ENCODE measurements at regions not wholly inside any gene's neighbourhood (a gene's known extent, or its start where the extent isn't known, plus 50 kb on each side); places are given as distances from the start of the nearest gene placed in this dataset.

DNA sequence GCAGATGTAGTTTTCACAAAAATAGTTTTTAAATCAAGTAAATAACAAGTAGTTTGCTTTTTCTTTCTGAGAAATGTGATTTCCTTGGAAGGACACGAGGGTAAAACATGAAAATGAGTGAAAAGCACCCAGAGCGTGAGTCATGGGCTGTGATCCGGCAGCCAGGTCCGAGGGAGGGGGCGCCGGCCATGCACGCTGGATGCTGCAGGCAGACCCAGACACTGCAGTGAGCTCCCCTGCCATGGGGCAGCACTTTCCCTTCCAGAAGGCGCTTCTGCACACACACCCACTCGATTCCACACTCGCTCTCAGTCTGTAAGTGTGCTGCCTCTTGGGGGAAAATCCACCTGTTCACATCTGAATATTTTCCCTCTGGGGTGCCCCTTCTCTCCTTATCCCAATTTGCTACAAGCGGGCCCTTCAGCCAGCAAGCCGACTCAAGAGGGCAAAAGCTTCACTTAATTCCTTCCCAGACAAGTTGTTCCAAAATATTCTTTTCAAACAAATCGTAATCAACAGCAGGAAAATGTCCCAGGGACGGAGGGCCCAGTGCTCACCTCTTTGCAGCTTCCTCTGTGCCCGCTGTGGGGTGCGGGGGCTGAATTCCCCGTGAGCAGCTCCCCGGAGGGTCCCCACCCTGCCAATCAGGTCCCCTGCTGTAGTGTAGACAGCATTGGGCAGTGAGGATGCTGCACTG is 87.0 kb upstream of the ID2 start:
- TF ChIP-seq, protein P1, sequence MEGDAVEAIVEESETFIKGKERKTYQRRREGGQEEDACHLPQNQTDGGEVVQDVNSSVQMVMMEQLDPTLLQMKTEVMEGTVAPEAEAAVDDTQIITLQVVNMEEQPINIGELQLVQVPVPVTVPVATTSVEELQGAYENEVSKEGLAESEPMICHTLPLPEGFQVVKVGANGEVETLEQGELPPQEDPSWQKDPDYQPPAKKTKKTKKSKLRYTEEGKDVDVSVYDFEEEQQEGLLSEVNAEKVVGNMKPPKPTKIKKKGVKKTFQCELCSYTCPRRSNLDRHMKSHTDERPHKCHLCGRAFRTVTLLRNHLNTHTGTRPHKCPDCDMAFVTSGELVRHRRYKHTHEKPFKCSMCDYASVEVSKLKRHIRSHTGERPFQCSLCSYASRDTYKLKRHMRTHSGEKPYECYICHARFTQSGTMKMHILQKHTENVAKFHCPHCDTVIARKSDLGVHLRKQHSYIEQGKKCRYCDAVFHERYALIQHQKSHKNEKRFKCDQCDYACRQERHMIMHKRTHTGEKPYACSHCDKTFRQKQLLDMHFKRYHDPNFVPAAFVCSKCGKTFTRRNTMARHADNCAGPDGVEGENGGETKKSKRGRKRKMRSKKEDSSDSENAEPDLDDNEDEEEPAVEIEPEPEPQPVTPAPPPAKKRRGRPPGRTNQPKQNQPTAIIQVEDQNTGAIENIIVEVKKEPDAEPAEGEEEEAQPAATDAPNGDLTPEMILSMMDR (IDR thresholded peaks at IDR 0.05; ENCODE audit: low read depth, low read length, poor library complexity, severe bottlenecking), result no peak
- no peak for TF ChIP-seq EZH2phosphoT487 (IDR thresholded peaks at IDR 0.05; ENCODE audit: borderline replicate concordance, low read length)

Data from DOHH2 (cell line).